Tibial nerve (tissue), 4 donors: ENCODE measurements at regions not wholly inside any gene's neighbourhood (a gene's known extent, or its start where the extent isn't known, plus 50 kb on each side); places are given as distances from the start of the nearest gene placed in this dataset.

ENCODE experiments used
- DNase-seq, 2 donors: peaks; one replicate each; pipeline ENCODE4 v3.0.0-alpha.2; 2019; ENCODE audit warnings: low spot score in 2 of 2
- H3K27ac ChIP-seq, 4 donors: fragments of 200-600 bp; sonication (generic) in 3 of 4; one replicate each; pipeline ENCODE4 v1.5.1; 2017 to 2019; ENCODE audit warnings: mild to moderate bottlenecking in 1 of 4
- H3K27me3 ChIP-seq, 2 donors: fragments of 200-600 bp; sonication (generic) in 1 of 2; one replicate each; pipeline versions ENCODE4 v1.5.1 to v1.6.0; 2017 to 2019
- H3K36me3 ChIP-seq, 3 donors: fragments of 200-600 bp; sonication (generic); one replicate each; pipeline ENCODE4 v1.5.1; 2018 to 2019
- H3K4me1 ChIP-seq, 4 donors: fragments of 200-600 bp; sonication (generic) in 3 of 4; one replicate each; pipeline ENCODE4 v1.5.1; 2017 to 2019
- H3K4me3 ChIP-seq, 4 donors: fragments of 200-600 bp; sonication (generic) in 3 of 4; one replicate each; pipeline ENCODE4 v1.5.1; 2017 to 2019; ENCODE audit warnings: mild to moderate bottlenecking in 1 of 4, moderate library complexity in 1 of 4
- H3K9me3 ChIP-seq, 4 donors: fragments of 200-600 bp; sonication (generic) in 3 of 4; one replicate each; pipeline ENCODE4 v1.5.1; 2017 to 2019
- EP300 ChIP-seq, 2 donors: sonication (generic); formaldehyde crosslinking; IDR thresholded peaks; one replicate each; pipeline ENCODE4 v1.6.1; 2017; ENCODE audit warnings: antibody characterized with exemption in 2 of 2, mild to moderate bottlenecking in 1 of 2
- POLR2A ChIP-seq, 2 donors: fragments of 450-650 bp; IDR thresholded peaks; one replicate each; pipeline ENCODE4 v1.6.1; 2017; ENCODE audit warnings: antibody characterized with exemption in 2 of 2, mild to moderate bottlenecking in 2 of 2, moderate library complexity in 2 of 2
- WGBS, 2 donors: methylation state at CpG; one replicate each; pipeline ENCODE4 v1.1.5; 2018; 5-methylcytosine and 5-hydroxymethylcytosine counted together
- TF ChIP-seq, protein P1 (sequence below), 5 experiments: fragments of 200-600 bp in 3 of 5; fragments of 450-650 bp in 2 of 5; sonication (generic) in 3 of 5; IDR thresholded peaks; one replicate each; pipeline ENCODE4 v1.5.1; 2016 to 2019; ENCODE audit warnings: antibody characterized with exemption in 5 of 5, mild to moderate bottlenecking in 3 of 5, moderate library complexity in 2 of 5

DNA sequence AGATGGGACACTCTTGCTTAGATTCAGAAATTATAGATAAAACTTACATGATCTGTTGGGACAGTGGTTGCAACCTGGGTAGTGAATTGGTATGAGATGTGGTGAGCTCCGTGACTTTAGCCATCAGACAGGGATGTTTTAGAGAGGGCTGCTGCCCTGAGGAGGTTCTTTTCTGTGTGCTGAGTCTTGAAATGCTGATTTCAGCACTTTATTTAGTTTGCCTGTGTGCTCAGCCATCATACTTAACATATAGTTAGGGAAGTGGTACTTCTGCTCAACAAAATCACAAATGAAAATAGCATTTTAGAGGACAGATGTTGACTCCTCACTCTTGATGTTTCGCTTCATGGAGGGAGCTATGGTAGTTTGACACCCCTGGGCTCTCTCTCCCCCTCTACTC lies 95.9 kb upstream of the CDH13 start:
- no peaks in the 10 kb centered on the region for H3K27me3 ChIP-seq
- no peak overlapping the region for H3K27ac ChIP-seq
- H3K36me3 ChIP-seq, result no peaks in the 10 kb centered on the region
- no peaks in the 10 kb centered on the region for H3K4me1 ChIP-seq
- no peak for TF ChIP-seq POLR2A (IDR thresholded peaks at IDR 0.05)
- TF ChIP-seq EP300 (IDR thresholded peaks at IDR 0.05), result no peak
- TF ChIP-seq, protein P1, sequence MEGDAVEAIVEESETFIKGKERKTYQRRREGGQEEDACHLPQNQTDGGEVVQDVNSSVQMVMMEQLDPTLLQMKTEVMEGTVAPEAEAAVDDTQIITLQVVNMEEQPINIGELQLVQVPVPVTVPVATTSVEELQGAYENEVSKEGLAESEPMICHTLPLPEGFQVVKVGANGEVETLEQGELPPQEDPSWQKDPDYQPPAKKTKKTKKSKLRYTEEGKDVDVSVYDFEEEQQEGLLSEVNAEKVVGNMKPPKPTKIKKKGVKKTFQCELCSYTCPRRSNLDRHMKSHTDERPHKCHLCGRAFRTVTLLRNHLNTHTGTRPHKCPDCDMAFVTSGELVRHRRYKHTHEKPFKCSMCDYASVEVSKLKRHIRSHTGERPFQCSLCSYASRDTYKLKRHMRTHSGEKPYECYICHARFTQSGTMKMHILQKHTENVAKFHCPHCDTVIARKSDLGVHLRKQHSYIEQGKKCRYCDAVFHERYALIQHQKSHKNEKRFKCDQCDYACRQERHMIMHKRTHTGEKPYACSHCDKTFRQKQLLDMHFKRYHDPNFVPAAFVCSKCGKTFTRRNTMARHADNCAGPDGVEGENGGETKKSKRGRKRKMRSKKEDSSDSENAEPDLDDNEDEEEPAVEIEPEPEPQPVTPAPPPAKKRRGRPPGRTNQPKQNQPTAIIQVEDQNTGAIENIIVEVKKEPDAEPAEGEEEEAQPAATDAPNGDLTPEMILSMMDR (IDR thresholded peaks at IDR 0.05), result no peak
- H3K4me3 ChIP-seq, result no peak overlapping the region
- 81 to 98% methylated on average over 2 of the region's 2 CpGs for WGBS, 2 donors
- DNase-seq, result no peak
- H3K9me3 ChIP-seq, result peaks cover 0 to 3% (median 0%) of the 10 kb centered on the region in 4 donors

DNA sequence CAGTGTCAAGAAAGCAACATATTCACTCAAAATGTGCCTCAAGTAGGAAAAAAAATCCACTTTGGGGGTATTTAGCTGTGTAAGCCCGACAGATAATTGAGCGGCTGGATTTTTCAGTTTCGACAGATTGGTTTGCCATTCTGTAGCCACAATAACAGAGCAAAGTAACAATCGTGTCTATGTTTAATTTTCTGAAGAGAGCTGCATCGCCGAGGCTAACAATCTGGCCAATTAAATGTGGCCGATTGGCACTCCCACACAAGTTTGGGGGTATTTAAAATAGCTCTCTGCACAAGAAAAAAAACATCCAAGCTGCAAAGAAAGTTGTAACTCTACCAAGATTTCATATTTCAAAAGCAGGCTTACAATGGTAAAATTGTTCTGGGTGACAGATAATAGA lies 99.7 kb upstream of the CDH13 start:
- no peaks in the 10 kb centered on the region for H3K27me3 ChIP-seq
- no peak overlapping the region for H3K27ac ChIP-seq
- no peaks in the 10 kb centered on the region for H3K4me1 ChIP-seq
- 51 to 53% methylated on average over 7 of the region's 7 CpGs for WGBS, 2 donors
- DNase-seq, result no peak
- H3K9me3 ChIP-seq, result peaks cover 0 to 18% (median 0%) of the 10 kb centered on the region in 4 donors
- H3K36me3 ChIP-seq, result no peaks in the 10 kb centered on the region
- no peak overlapping the region for H3K4me3 ChIP-seq
- TF ChIP-seq EP300 (IDR thresholded peaks at IDR 0.05) (no peak), POLR2A (IDR thresholded peaks at IDR 0.05) (no peak)
- TF ChIP-seq, protein P1 (IDR thresholded peaks at IDR 0.05), result no peak

DNA sequence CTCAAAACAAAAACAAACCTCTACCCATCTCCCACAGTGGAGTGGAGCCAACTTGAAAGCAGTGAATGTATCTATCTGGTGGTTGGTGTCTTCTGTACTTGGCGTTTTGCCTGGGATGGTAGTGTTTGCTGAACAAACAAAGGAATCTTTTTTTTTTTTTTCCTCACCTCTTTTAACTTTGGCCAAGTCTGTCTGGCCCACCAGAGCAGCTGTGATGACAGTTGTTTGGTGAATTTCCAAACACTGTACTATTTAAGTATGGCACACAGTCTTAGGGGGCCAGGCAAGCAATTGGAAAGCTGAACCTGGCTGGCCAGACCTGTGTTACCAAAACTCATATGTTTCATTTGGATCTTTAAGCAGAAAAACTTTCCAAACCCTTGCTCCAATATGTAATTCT lies 101.8 kb upstream of the CDH13 start:
- no peak overlapping the region for H3K27ac ChIP-seq
- TF ChIP-seq, protein P1 (IDR thresholded peaks at IDR 0.05), result no peak
- no peak for TF ChIP-seq POLR2A (IDR thresholded peaks at IDR 0.05)
- H3K4me1 ChIP-seq, result no peaks in the 10 kb centered on the region
- H3K9me3 ChIP-seq, result peaks cover 0 to 18% (median 0%) of the 10 kb centered on the region in 4 donors
- H3K36me3 ChIP-seq, result no peaks in the 10 kb centered on the region
- no peak overlapping the region for H3K4me3 ChIP-seq
- 83 to 85% methylated on average over 1 of the region's 1 CpG for WGBS, 2 donors
- no peak for DNase-seq
- no peaks in the 10 kb centered on the region for H3K27me3 ChIP-seq

DNA sequence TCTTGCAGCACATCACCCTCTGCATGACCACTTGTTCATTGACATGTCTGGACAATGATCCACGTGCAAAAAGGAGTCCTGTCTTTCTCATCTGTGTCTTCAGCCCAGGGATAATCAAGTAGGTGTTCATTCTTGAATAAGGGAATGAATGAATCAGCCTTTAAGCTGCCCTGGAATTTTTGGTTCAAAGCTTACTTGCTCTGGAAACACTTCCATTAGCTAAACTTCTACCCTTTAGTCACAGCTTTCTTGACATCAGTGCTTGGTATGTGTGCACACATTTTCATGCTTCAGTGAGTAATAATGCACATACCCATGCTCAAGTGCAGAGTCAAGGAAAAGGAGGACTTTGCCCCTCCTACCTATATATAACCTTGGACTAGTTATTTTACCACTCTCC lies 103.0 kb upstream of the CDH13 start:
- 42 to 67% methylated on average over 1 of the region's 1 CpG for WGBS, 2 donors
- Histone ChIP-seq H3K4me3 (no peak overlapping the region), H3K36me3 (no peaks in the 10 kb centered on the region), H3K27me3 (no peaks in the 10 kb centered on the region), H3K9me3 (peaks cover 0 to 14% (median 0%) of the 10 kb centered on the region in 4 donors), H3K27ac (no peak overlapping the region), H3K4me1 (no peaks in the 10 kb centered on the region)
- TF ChIP-seq POLR2A (IDR thresholded peaks at IDR 0.05) (no peak), EP300 (IDR thresholded peaks at IDR 0.05) (no peak)
- TF ChIP-seq, protein P1 (IDR thresholded peaks at IDR 0.05), result no peak
- DNase-seq, result no peak

DNA sequence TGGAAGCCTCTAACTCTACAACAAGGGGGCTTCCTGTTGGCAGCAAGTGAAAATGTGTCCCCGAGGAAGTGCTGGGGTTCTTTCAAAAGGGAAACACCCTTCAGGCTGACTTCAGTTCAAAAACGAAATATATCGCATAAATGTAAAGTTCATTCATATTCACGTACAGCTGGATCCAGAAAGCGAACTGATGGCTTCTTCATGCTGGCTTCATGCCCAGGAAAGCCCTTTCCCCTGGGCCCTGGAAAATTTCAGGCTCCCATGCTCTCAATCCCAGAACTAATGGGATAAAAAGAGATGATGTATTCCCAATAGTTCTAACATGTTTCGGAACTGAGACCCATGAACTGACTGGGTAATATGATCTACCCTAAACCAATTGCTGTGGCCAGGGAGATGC lies 104.7 kb upstream of the CDH13 start:
- TF ChIP-seq, protein P1 (IDR thresholded peaks at IDR 0.05), result no peak
- TF ChIP-seq POLR2A (IDR thresholded peaks at IDR 0.05) (no peak), EP300 (IDR thresholded peaks at IDR 0.05) (no peak)
- DNase-seq, result no peak
- H3K9me3 ChIP-seq, result peaks cover 0 to 14% (median 0%) of the 10 kb centered on the region in 4 donors
- no peaks in the 10 kb centered on the region for H3K36me3 ChIP-seq
- H3K27me3 ChIP-seq, result no peaks in the 10 kb centered on the region
- WGBS, 2 donors, result 29 to 39% methylated on average over 6 of the region's 6 CpGs
- H3K4me3 ChIP-seq, result no peak overlapping the region
- H3K27ac ChIP-seq, result no peak overlapping the region
- no peaks in the 10 kb centered on the region for H3K4me1 ChIP-seq
